HG02759 (cell line): ENCODE measurements at regions not wholly inside any gene's neighbourhood (a gene's known extent, or its start where the extent isn't known, plus 50 kb on each side); places are given as distances from the start of the nearest gene placed in this dataset.

ENCODE experiments used
- ATAC-seq: cut with Tn5 transposase; IDR thresholded peaks from one replicate; pipeline ENCODE4 v1.9.1; 2021; ENCODE audit warnings: mild to moderate bottlenecking, moderate library complexity; ENCODE audit not compliant: unreplicated experiment

- ATAC-seq: no peak
Measured at GRCh38 chr12:84807249-84807648, 105.3 kb downstream of the SLC6A15 start.

GRCh38 chr12:84805474-84805858 lies 107.1 kb downstream of the SLC6A15 start:
- ATAC-seq: no peak

GRCh38 chr12:84804691-84805473 lies 107.7 kb downstream of the SLC6A15 start:
- ATAC-seq: no peak

GRCh38 chr12:84803661-84804060 lies 108.9 kb downstream of the SLC6A15 start:
- no peak for ATAC-seq

DNA sequence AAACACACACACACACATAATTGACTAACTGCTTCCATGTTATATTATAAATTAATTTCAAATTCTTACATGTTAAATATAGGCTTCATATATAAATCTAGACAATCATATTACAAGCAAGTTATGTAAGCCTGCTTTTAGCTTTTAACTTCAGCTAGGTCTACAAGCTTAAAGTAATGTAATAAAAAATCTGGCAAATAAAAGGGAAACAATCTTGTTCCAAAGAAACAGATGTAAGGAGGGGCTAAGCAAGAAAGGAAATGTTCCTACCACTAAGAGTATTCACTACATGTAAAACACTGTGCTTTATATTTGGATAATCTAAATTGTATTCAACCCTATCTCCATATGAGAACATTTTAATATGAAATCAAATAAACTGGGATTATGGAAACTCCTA lies 110.4 kb downstream of the SLC6A15 start:
- ATAC-seq: no peak

- ATAC-seq: no peak
Measured at GRCh38 chr12:84793558-84794367, 118.8 kb downstream of the SLC6A15 start.

DNA sequence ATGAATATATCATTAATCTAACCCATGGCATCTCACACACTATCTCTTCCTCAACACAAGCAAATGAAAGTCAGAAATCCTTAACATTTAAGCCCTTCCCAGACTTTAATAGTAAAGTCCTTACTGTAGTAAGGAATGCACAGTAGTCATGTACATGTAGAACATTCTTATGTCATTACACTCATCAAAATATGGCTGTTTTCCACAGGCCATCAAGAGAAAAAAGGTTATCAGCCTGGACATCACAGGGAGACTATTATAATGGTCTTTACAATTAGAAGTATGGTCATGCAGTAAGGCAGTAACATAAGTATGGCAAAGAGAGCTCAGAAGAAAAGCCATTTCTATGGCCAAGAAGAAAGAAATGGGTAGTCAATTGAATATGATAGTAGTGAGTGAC lies 121.2 kb downstream of the SLC6A15 start:
- no peak for ATAC-seq

DNA sequence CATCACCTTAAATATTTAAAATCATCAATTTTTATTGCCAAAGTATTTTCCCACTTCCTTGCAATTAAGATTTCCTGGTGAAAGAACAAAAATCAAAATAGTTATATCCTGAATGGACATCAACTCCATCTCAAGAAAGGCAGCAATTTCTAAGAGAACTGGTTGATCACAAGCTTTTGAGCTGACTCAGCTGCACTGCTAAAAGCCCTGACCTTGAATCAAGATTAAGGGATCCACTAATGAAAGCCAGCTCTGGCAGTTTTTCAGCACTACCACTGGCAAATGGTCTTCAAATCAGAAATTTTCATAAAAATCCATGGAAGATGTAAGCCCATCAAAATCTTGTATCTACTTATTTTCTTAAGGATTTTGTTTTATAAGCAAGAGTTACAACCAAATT lies 123.4 kb downstream of the SLC6A15 start:
- ATAC-seq: no peak

- ATAC-seq: no peak
Measured at GRCh38 chr12:84787253-84787652, 125.3 kb downstream of the SLC6A15 start.

DNA sequence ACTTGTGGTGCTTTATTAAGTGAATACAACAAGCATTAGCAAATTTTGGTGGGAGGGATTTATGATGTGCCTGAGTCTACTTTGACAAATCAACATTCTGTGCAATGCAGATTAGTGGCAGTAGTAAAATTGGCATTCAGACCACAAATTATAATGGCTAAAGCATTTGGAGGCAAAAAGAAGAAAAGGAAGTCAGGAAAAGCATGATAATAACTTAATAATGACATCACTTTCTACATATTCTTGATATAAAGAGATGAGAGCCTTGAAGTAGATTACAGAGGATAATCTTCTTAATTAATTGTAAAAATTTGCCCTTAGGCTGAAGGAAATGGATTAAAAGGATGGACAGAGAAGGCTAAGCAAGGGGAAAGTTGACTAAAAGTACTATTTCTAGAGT lies 126.0 kb downstream of the SLC6A15 start:
- ATAC-seq: no peak

- ATAC-seq: no peak
Measured at GRCh38 chr12:84785951-84786350, 126.6 kb downstream of the SLC6A15 start.

- ATAC-seq: no peak
Measured at GRCh38 chr12:84785281-84785680, 127.3 kb downstream of the SLC6A15 start.

DNA sequence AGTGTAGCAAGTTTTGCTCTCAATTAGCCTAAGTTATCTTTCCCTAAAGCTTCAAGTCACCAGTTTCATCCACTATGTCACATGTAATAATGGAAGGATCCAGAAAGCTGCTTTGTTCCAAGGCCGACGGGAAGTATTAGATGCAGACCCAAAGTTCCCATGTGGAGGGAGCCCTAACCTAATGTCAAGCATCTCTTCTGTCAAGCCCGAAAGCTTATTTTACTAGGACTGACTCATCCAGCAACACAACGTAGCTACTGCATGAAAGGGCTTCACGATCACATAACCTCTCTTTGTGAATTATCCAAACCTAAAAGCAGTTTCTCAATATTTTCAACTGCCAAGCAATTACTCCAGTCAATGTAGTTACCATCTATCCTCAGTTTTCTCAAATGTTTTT lies 133.4 kb downstream of the SLC6A15 start:
- ATAC-seq: no peak

GRCh38 chr12:84772281-84772680 lies 140.3 kb downstream of the SLC6A15 start:
- ATAC-seq: no peak

DNA sequence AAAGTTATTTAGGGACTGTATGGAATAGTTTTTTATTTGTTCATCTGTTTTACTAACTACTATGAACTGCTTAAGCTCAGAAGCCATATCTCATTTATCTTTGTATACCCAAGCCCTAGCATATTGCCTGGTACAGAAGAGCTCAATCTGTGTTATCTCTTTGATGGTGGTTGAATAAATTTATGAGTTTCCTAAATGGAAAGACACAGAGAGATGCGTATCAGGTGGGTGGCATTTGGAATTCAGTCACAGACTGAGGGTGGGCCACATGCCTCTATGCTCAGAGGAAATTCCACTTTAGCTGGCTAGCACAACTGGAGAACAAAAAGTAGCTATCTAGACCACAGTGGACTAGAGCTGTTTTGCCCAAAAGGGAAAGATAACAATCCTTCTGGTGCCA lies 145.5 kb downstream of the SLC6A15 start:
- ATAC-seq: no peak

GRCh38 chr12:84766375-84766774 lies 146.2 kb downstream of the SLC6A15 start:
- ATAC-seq: no peak

- no peak for ATAC-seq
Measured at GRCh38 chr12:84764001-84764400, 148.6 kb downstream of the SLC6A15 start.

- no peak for ATAC-seq
Measured at GRCh38 chr12:84763107-84763506, 149.5 kb downstream of the SLC6A15 start.

- no peak for ATAC-seq
Measured at GRCh38 chr12:84760091-84760865, 152.3 kb downstream of the SLC6A15 start.

DNA sequence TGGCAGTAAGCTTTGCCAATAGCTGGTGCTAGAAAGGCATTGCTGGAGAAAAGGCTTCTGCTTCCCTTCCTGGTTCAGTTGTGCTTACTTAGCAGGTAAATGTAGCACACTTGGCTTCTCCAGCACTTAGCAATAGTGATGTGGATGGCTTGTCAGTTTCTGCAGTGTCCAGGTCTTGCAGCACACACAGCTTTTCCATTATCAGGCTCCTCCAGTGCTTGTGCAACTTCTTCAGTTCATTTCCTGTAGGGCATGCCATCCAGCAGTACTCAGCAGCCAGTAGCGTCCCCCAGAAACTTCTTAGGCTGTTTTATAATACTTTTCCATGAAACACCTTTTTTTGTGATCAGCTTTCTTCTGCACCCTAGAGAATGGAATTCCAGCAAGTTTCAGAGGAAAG lies 154.6 kb downstream of the SLC6A15 start:
- ATAC-seq: no peak

DNA sequence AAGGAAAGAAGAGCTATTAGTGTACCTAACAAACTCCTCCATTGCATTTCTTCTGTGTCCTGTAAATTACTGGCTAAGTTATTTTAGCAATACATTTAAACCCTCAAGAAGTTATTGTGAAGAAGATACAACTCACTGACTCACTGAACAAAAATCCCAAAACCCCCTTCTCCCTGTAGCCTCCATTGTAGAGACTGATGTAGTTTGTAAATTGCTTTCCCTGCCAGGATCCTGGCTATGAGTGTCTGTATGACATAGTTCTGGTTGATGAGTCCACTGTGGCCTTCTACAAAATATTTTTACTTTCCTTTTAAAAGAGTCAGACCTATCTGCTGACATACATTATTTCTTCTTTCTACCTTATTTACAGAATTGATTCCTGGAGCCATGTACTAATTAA lies 155.6 kb downstream of the SLC6A15 start:
- no peak for ATAC-seq

DNA sequence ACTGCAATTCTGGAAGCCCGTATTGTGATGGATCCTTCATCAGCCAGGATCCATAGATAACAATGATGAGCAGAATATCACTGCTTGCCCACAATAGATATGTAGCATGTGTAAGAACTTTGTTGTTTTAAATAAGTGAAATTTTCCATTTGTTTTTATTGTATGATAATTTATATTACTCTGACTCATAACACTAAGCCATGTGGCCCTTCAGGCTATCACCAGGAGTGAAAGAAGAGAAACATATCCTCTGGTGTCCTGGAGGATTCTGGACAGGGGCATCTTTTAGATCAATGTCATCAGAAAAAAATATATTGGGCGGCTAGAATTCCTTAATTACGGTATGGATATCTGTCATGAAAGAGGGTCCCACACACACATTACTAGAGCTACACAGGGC lies 167.5 kb downstream of the SLC6A15 start:
- no peak for ATAC-seq
